ENCODE measurements at regions not wholly inside any gene's neighbourhood (a gene's known extent, or its start where the extent isn't known, plus 50 kb on each side); places are given as distances from the start of the nearest gene placed in this dataset.
"Not testable (repeated sequence)": the region's sequence is repeated elsewhere in the genome, so short reads cannot be mapped to it uniquely, and the experiment has no call there.

- DNase-seq (ENCODE audit: low read depth in 2 of 2) = no peak
These were observed 115.6 kb upstream of the HCRTR2 start for GRCh38 chr6:55058682-55059081.

GRCh38 chr6:55064711-55065420 lies 109.4 kb upstream of the HCRTR2 start:
- DNase-seq (ENCODE audit: low read depth in 2 of 2) = no peak

GRCh38 chr6:55069132-55069781 lies 105.1 kb upstream of the HCRTR2 start:
- DNase-seq (ENCODE audit: low read depth in 2 of 2) = no peak

GRCh38 chr6:55082021-55082420 lies 92.3 kb upstream of the HCRTR2 start:
- no peak for DNase-seq (ENCODE audit: low read depth in 2 of 2)

- not testable (repeated sequence) for DNase-seq (ENCODE audit: low read depth in 2 of 2)
These were observed 86.3 kb upstream of the HCRTR2 start for GRCh38 chr6:55088011-55088410.

GRCh38 chr6:55088902-55089301 lies 85.4 kb upstream of the HCRTR2 start:
- DNase-seq (ENCODE audit: low read depth in 2 of 2) = no peak

- no peak for DNase-seq (ENCODE audit: low read depth in 2 of 2)
These were observed 85.0 kb upstream of the HCRTR2 start for GRCh38 chr6:55089325-55089724.

GRCh38 chr6:55100686-55101085 lies 73.6 kb upstream of the HCRTR2 start:
- no peak for DNase-seq (ENCODE audit: low read depth in 2 of 2)

- no peak for DNase-seq (ENCODE audit: low read depth in 2 of 2)
These were observed 73.2 kb upstream of the HCRTR2 start for GRCh38 chr6:55101157-55101556.

GRCh38 chr6:55108134-55109130 lies 65.9 kb upstream of the HCRTR2 start:
- no peak for DNase-seq (ENCODE audit: low read depth in 2 of 2)

GRCh38 chr6:55117267-55117666 lies 57.0 kb upstream of the HCRTR2 start:
- no peak for DNase-seq (ENCODE audit: low read depth in 2 of 2)

- not testable (repeated sequence) for DNase-seq (ENCODE audit: low read depth in 2 of 2)
These were observed 50.1 kb upstream of the HCRTR2 start for GRCh38 chr6:55124241-55124640.
